Trophoblast cell (in vitro differentiated cells and primary cell): ENCODE measurements at regions not wholly inside any gene's neighbourhood (a gene's known extent, or its start where the extent isn't known, plus 50 kb on each side); places are given as distances from the start of the nearest gene placed in this dataset.

Experiments used
- DNase-seq, 2 donors: peaks; one replicate each; pipeline ENCODE4 v3.0.0-alpha.2; 2016
- H2AFZ ChIP-seq: 2 replicates; pipeline ENCODE4 v1.6.1; 2013; ENCODE audit warnings: low read length, moderate library complexity, mild to moderate bottlenecking; ENCODE audit not compliant: insufficient read depth, poor library complexity
- H2AK5ac ChIP-seq: 2 replicates; pipeline ENCODE4 v1.6.1; 2013; ENCODE audit warnings: mild to moderate bottlenecking, low read length
- H2BK120ac ChIP-seq: 2 replicates; pipeline ENCODE4 v1.6.1; 2013; ENCODE audit warnings: low read length, mild to moderate bottlenecking, moderate library complexity; ENCODE audit not compliant: insufficient read depth, poor library complexity
- H2BK12ac ChIP-seq: 2 replicates; pipeline ENCODE4 v1.6.1; 2013; ENCODE audit warnings: mild to moderate bottlenecking, low read length, moderate library complexity
- H2BK5ac ChIP-seq: 2 replicates; pipeline ENCODE4 v1.6.1; 2013; ENCODE audit warnings: low read length, low read depth, moderate library complexity, mild to moderate bottlenecking; ENCODE audit not compliant: poor library complexity
- H3K14ac ChIP-seq: 2 replicates; pipeline ENCODE4 v1.6.1; 2013; ENCODE audit warnings: mild to moderate bottlenecking, low read length
- H3K18ac ChIP-seq: 2 replicates; pipeline ENCODE4 v1.6.1; 2013; ENCODE audit warnings: mild to moderate bottlenecking, low read length
- H3K23ac ChIP-seq: 2 replicates; pipeline ENCODE4 v1.6.1; 2013; ENCODE audit warnings: low read length
- H3K27ac ChIP-seq: 2 replicates; pipeline ENCODE4 v1.5.1; 2013; ENCODE audit warnings: low read depth, mild to moderate bottlenecking, inconsistent platforms, low read length, moderate library complexity
- H3K27me3 ChIP-seq: 2 replicates; pipeline ENCODE4 v1.6.1; 2013; ENCODE audit warnings: inconsistent platforms, mild to moderate bottlenecking, low read length, moderate library complexity; ENCODE audit not compliant: insufficient read depth
- H3K36me3 ChIP-seq, 2 experiments: 1 replicate in 1 of 2; 2 replicates in 1 of 2; pipeline ENCODE4 v1.6.1; 2013; ENCODE audit warnings: low read length in 2 of 2, mild to moderate bottlenecking in 2 of 2, moderate library complexity in 1 of 2; ENCODE audit not compliant: insufficient read depth in 2 of 2, control insufficient read depth in 1 of 2
- H3K4ac ChIP-seq: 2 replicates; pipeline ENCODE4 v1.6.1; 2013; ENCODE audit warnings: low read depth, mild to moderate bottlenecking, low read length, moderate library complexity
- H3K4me1 ChIP-seq, 2 experiments: 1 replicate in 1 of 2; 2 replicates in 1 of 2; pipeline ENCODE4 v1.6.1; 2013; ENCODE audit warnings: low read length in 2 of 2, mild to moderate bottlenecking in 2 of 2, moderate library complexity in 1 of 2; ENCODE audit not compliant: insufficient read depth in 2 of 2, control insufficient read depth in 1 of 2
- H3K4me2 ChIP-seq: 2 replicates; pipeline ENCODE4 v1.6.1; 2013; ENCODE audit warnings: inconsistent platforms, mild to moderate bottlenecking, low read length, moderate library complexity
- H3K4me3 ChIP-seq: 2 replicates; pipeline ENCODE4 v1.5.1; 2013; ENCODE audit warnings: mild to moderate bottlenecking, low read depth, low read length, inconsistent platforms
- H3K79me1 ChIP-seq: one replicate; pipeline ENCODE4 v1.6.1; 2013; ENCODE audit warnings: low read length
- H3K79me2 ChIP-seq: 2 replicates; pipeline ENCODE4 v1.6.1; 2013; ENCODE audit warnings: low read length, mild to moderate bottlenecking; ENCODE audit not compliant: control insufficient read depth, insufficient read depth, poor library complexity
- H3K9ac ChIP-seq: 2 replicates; pipeline ENCODE4 v1.6.1; 2013; ENCODE audit warnings: mild to moderate bottlenecking, low read length
- H3K9me3 ChIP-seq: 2 replicates; pipeline ENCODE4 v1.6.1; 2013; ENCODE audit warnings: low read depth, mild to moderate bottlenecking, control low read depth, inconsistent platforms, low read length; ENCODE audit not compliant: insufficient read depth
- H4K12ac ChIP-seq: 2 replicates; pipeline ENCODE4 v1.6.1; 2013; ENCODE audit warnings: low read depth, mild to moderate bottlenecking, low read length, moderate library complexity
- H4K8ac ChIP-seq: 2 replicates; pipeline ENCODE4 v1.6.1; 2013; ENCODE audit warnings: low read depth, mild to moderate bottlenecking, low read length, moderate library complexity
- H4K91ac ChIP-seq: one replicate; pipeline ENCODE4 v1.6.1; 2013; ENCODE audit warnings: low read depth, mild to moderate bottlenecking, low read length, moderate library complexity
- WGBS: extraction: QIAGEN DNeasy Blood & Tissue Kit; methylation state at CpG from one replicate; pipeline ENCODE4 v1.1.7; 2013; ENCODE audit warnings: missing lambda C conversion rate; ENCODE audit not compliant: insufficient read length, insufficient coverage; ENCODE audit errors: extremely low coverage; 5-methylcytosine and 5-hydroxymethylcytosine counted together

DNA sequence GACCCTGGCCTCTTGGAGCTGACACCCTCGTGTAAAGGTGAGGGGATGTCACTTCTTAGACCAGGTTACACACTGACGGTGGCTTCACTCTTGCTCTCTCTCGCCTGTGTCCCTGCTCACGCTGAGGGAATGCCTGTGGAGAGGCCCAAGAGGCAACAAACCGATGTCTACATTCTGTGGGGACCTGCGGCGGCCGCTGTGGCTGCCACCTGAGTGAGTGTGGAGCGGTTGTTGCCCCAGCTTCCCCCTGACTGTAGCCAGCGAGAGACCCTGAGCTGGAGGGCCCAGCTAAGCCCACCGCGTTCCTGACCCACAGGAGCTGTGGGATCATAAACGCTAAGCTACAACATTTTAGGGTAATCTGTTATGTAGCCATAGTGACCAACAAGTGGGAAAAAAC lies 55.7 kb upstream of the ASAP2 start:
- Histone ChIP-seq H3K27me3 (no peaks in the 10 kb centered on the region), H2BK12ac (no peak overlapping the region), H3K14ac (no peak overlapping the region), H3K79me1 (no peaks in the 10 kb centered on the region), H3K36me3 (no peaks in the 10 kb centered on the region), H3K9me3 (no peaks in the 10 kb centered on the region), H2AK5ac (no peak overlapping the region), H4K12ac (no peak overlapping the region), H3K9ac (no peak overlapping the region), H2BK5ac (no peak overlapping the region), H2BK120ac (no peak overlapping the region), H3K18ac (no peak overlapping the region), H3K4me2 (no peak overlapping the region), H3K23ac (no peak overlapping the region), H3K79me2 (no peaks in the 10 kb centered on the region), H4K8ac (no peak overlapping the region), H3K27ac (no peak overlapping the region), H3K4me1 (no peaks in the 10 kb centered on the region), H2AFZ (no peak overlapping the region), H4K91ac (no peak overlapping the region), H3K4me3 (no peak overlapping the region), H3K4ac (no peak overlapping the region)
- no peak for DNase-seq
- WGBS: no CpG with 5 or more reads among the region's 13 CpGs

DNA sequence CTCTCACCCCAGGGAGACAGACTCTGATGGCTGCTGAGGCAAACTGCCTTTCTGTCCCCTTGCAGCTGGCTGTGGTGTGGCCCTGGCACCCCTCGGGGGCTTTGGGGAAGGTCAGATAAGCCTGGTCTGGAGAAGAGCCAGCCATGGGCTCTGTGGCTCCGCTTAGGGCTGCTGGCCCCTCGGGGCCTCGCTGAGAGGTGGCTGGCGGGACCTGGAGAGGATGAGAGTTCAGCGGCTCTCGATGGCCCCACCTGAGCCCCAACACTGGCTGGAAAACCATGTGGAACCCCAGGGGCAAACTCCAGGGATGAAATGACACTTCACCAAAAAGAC lies 56.1 kb upstream of the ASAP2 start:
- Histone ChIP-seq H3K14ac (no peak overlapping the region), H2AFZ (no peak overlapping the region), H3K9ac (no peak overlapping the region), H4K12ac (no peak overlapping the region), H2BK5ac (no peak overlapping the region), H2BK12ac (no peak overlapping the region), H2BK120ac (no peak overlapping the region), H3K4me2 (no peak overlapping the region), H3K23ac (no peak overlapping the region), H4K91ac (no peak overlapping the region), H3K4ac (no peak overlapping the region), H2AK5ac (no peak overlapping the region), H3K27me3 (no peaks in the 10 kb centered on the region), H3K4me3 (no peak overlapping the region), H3K27ac (no peak overlapping the region), H3K79me1 (no peaks in the 10 kb centered on the region), H4K8ac (no peak overlapping the region), H3K36me3 (no peaks in the 10 kb centered on the region), H3K4me1 (no peaks in the 10 kb centered on the region), H3K18ac (no peak overlapping the region), H3K79me2 (no peaks in the 10 kb centered on the region), H3K9me3 (no peaks in the 10 kb centered on the region)
- WGBS: no CpG with 5 or more reads among the region's 7 CpGs
- DNase-seq: no peak

- H3K9me3 ChIP-seq: no peaks in the 10 kb centered on the region
- H3K79me2 ChIP-seq: no peaks in the 10 kb centered on the region
- no peak overlapping the region for H2AK5ac ChIP-seq
- no peak overlapping the region for H3K18ac ChIP-seq
- no peak overlapping the region for H4K91ac ChIP-seq
- no peak overlapping the region for H3K4me3 ChIP-seq
- no peak overlapping the region for H3K9ac ChIP-seq
- DNase-seq: no peak
- WGBS: no CpG with 5 or more reads among the region's 20 CpGs
- H2BK120ac ChIP-seq: no peak overlapping the region
- H4K12ac ChIP-seq: no peak overlapping the region
- H2BK5ac ChIP-seq: no peak overlapping the region
- no peak overlapping the region for H3K14ac ChIP-seq
- H3K4ac ChIP-seq: no peak overlapping the region
- no peaks in the 10 kb centered on the region for H3K27me3 ChIP-seq
- H2BK12ac ChIP-seq: no peak overlapping the region
- no peak overlapping the region for H3K23ac ChIP-seq
- H3K36me3 ChIP-seq: no peaks in the 10 kb centered on the region
- H3K79me1 ChIP-seq: no peaks in the 10 kb centered on the region
- H2AFZ ChIP-seq: no peak overlapping the region
- no peak overlapping the region for H4K8ac ChIP-seq
- H3K4me2 ChIP-seq: no peak overlapping the region
- peaks cover 0 to under 1% of the 10 kb centered on the region in 2 experiments for H3K4me1 ChIP-seq
- no peak overlapping the region for H3K27ac ChIP-seq
These were observed 56.7 kb upstream of the ASAP2 start for GRCh38 chr2:9149726-9150567.

- H3K27me3 ChIP-seq: no peaks in the 10 kb centered on the region
- no peak overlapping the region for H3K23ac ChIP-seq
- no peak overlapping the region for H2AK5ac ChIP-seq
- no peak overlapping the region for H2AFZ ChIP-seq
- no peak overlapping the region for H3K27ac ChIP-seq
- H3K4me2 ChIP-seq: no peak overlapping the region
- no peaks in the 10 kb centered on the region for H3K9me3 ChIP-seq
- no peak overlapping the region for H2BK120ac ChIP-seq
- no peak overlapping the region for H4K91ac ChIP-seq
- H3K4me3 ChIP-seq: no peak overlapping the region
- H2BK5ac ChIP-seq: no peak overlapping the region
- H3K4ac ChIP-seq: no peak overlapping the region
- no peak overlapping the region for H3K18ac ChIP-seq
- no peak overlapping the region for H4K12ac ChIP-seq
- DNase-seq: no peak
- no peak overlapping the region for H3K9ac ChIP-seq
- H3K14ac ChIP-seq: no peak overlapping the region
- H3K4me1 ChIP-seq: peaks cover 0 to 1% of the 10 kb centered on the region in 2 experiments
- H3K79me2 ChIP-seq: no peaks in the 10 kb centered on the region
- H3K79me1 ChIP-seq: no peaks in the 10 kb centered on the region
- H2BK12ac ChIP-seq: no peak overlapping the region
- WGBS: no CpG with 5 or more reads among the region's 5 CpGs
- H3K36me3 ChIP-seq: no peaks in the 10 kb centered on the region
- no peak overlapping the region for H4K8ac ChIP-seq
These were observed 57.3 kb upstream of the ASAP2 start for GRCh38 chr2:9149388-9149660.
